ENCODE measurements at regions not wholly inside any gene's neighbourhood (a gene's known extent, or its start where the extent isn't known, plus 50 kb on each side); places are given as distances from the start of the nearest gene placed in this dataset.

DNA sequence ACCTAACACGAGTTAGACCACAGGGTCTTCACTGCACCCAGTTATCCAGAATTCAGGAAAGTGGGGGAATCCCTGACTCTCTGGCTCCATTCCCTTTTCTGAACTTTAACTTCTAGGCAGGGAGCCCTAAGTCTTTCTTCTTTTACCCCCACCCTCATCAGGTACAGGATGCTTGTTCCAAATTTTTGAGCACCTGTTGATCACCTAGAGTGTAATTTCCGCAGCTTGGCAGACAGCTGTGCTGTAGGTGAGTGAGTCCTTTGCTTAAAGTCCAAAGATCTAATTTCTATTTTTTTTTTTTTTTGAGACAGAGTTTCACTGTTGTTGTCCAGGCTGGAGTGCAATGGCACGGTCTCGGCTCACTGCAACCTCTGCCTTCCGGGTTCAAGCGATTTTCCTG is 89.5 kb upstream of the AKIRIN2 start:
- TF ChIP-seq, protein P1, sequence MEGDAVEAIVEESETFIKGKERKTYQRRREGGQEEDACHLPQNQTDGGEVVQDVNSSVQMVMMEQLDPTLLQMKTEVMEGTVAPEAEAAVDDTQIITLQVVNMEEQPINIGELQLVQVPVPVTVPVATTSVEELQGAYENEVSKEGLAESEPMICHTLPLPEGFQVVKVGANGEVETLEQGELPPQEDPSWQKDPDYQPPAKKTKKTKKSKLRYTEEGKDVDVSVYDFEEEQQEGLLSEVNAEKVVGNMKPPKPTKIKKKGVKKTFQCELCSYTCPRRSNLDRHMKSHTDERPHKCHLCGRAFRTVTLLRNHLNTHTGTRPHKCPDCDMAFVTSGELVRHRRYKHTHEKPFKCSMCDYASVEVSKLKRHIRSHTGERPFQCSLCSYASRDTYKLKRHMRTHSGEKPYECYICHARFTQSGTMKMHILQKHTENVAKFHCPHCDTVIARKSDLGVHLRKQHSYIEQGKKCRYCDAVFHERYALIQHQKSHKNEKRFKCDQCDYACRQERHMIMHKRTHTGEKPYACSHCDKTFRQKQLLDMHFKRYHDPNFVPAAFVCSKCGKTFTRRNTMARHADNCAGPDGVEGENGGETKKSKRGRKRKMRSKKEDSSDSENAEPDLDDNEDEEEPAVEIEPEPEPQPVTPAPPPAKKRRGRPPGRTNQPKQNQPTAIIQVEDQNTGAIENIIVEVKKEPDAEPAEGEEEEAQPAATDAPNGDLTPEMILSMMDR (conservative IDR thresholded peaks at IDR 0.05; ENCODE audit: low read depth, low read length), result no peak
- no peak for TF ChIP-seq EZH2 (IDR thresholded peaks at IDR 0.05; ENCODE audit: borderline replicate concordance, low read depth, low read length, poor library complexity, severe bottlenecking)
